NCI-H1417 (cell line): ENCODE measurements at regions not wholly inside any gene's neighbourhood (a gene's known extent, or its start where the extent isn't known, plus 50 kb on each side); places are given as distances from the start of the nearest gene placed in this dataset.
"Not testable (repeated sequence)": the region's sequence is repeated elsewhere in the genome, so short reads cannot be mapped to it uniquely, and the experiment has no call there.

Experiments used
- DNase-seq, 3 experiments: peaks; one replicate each; lab custom pipeline; 2025; lab: John Stamatoyannopoulos, UW

- DNase-seq, result no peak
These were observed 683.1 kb upstream of the POM121L12 start for GRCh38 chr7:52352013-52352981.

- no peak for DNase-seq
These were observed 691.4 kb upstream of the POM121L12 start for GRCh38 chr7:52344015-52344414.

- DNase-seq, result no peak
These were observed 695.4 kb upstream of the POM121L12 start for GRCh38 chr7:52340067-52340466.

- DNase-seq, result not testable (repeated sequence)
These were observed 707.1 kb upstream of the POM121L12 start for GRCh38 chr7:52328328-52328727.

GRCh38 chr7:52325237-52325636, 710.2 kb upstream of the POM121L12 start:
- DNase-seq, result no peak

- DNase-seq, result no peak
These were observed 712.2 kb upstream of the POM121L12 start for GRCh38 chr7:52323202-52323746.

GRCh38 chr7:52320610-52321009, 714.8 kb upstream of the POM121L12 start:
- DNase-seq, result no peak

GRCh38 chr7:52317921-52318320, 717.5 kb upstream of the POM121L12 start:
- DNase-seq, result no peak

- no peak for DNase-seq
These were observed 723.5 kb upstream of the POM121L12 start for GRCh38 chr7:52311886-52312285.

GRCh38 chr7:52309631-52310030, 725.8 kb upstream of the POM121L12 start:
- no peak for DNase-seq

- DNase-seq, result no peak
These were observed 732.5 kb upstream of the POM121L12 start for GRCh38 chr7:52302765-52303520.

- no peak for DNase-seq
These were observed 738.3 kb upstream of the POM121L12 start for GRCh38 chr7:52297128-52297527.

GRCh38 chr7:52294942-52295341, 740.5 kb upstream of the POM121L12 start:
- DNase-seq, result no peak

GRCh38 chr7:52289247-52289646, 746.2 kb upstream of the POM121L12 start:
- DNase-seq, result no peak

- DNase-seq, result no peak
These were observed 747.7 kb upstream of the POM121L12 start for GRCh38 chr7:52287698-52288097.

- no peak for DNase-seq
These were observed 749.7 kb upstream of the POM121L12 start for GRCh38 chr7:52285689-52286088.

GRCh38 chr7:52283335-52283734, 752.1 kb upstream of the POM121L12 start:
- no peak for DNase-seq

- DNase-seq, result no peak
These were observed 761.5 kb upstream of the POM121L12 start for GRCh38 chr7:52273685-52274610.

GRCh38 chr7:52271703-52272102, 763.7 kb upstream of the POM121L12 start:
- DNase-seq, result peak in 1 of 3 experiments; percentile 6

GRCh38 chr7:52270301-52270700, 765.1 kb upstream of the POM121L12 start:
- DNase-seq, result no peak

- no peak for DNase-seq
These were observed 765.8 kb upstream of the POM121L12 start for GRCh38 chr7:52269669-52270068.

GRCh38 chr7:52261057-52261456, 774.4 kb upstream of the POM121L12 start:
- no peak for DNase-seq
